NCI-H226 (cell line): ENCODE measurements at regions not wholly inside any gene's neighbourhood (a gene's known extent, or its start where the extent isn't known, plus 50 kb on each side); places are given as distances from the start of the nearest gene placed in this dataset.
"Not testable (repeated sequence)": the region's sequence is repeated elsewhere in the genome, so short reads cannot be mapped to it uniquely, and the experiment has no call there.

Experiments
- DNase-seq: peaks from one replicate; pipeline ENCODE4 v3.0.0-alpha.2; 2015

DNA sequence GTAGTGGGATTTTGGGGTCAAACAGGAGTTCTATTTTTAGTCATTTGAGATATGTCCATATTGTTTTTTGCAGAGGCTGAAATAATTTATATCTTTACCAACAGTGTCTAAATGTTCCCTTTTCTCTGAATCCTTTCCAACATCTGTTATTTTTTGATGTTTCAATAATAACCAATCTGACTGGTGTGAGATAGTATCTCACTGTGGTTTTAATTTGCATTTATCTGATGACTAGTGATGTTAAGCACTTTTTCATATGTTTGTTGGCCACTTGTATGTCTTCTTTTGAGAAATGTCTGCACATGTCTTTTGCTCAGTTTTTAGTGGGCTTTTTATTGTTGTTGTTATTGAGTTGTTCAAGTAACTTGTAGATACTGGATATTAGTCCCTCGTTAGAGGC, 1325.0 kb downstream of the BRINP3 start:
- DNase-seq, result no peak

DNA sequence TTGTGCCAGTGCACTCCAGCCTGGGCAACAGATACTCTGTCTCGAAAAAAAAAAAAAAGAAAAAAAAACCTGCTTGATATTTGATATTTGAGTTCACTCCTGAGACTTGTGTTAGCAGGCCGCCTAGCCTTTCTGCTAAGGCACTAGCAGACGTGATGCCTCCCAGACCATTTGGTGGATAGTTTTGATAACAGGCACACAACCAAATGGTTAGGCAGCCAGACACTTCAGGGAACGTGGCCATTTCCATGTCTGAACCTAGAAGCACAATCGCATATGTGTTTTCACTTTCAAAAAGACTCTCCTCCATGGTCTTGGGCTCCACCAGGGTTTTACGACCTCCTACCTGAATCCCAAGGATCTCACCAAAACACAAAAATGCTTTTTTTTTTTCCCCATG, 1319.5 kb downstream of the BRINP3 start:
- DNase-seq, result no peak

DNA sequence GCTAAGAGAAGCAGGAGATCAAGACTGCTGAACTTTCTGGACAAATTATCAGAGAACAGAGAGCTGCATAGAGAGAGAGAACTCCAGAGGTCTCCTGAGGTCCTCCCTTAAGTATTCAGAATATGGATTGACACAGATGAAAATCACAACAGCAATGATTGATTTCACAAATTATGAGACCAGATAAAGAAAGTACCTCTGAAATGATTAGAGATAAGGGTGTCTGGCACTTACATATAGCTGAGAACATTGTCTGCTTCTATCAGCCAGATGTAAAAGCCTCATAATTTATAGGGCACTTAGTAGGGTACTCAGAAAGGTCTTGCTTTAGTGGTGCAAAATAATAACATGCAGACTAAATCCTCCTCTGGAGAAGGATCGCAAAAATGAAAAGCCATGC, 1301.8 kb downstream of the BRINP3 start:
- no peak for DNase-seq

DNA sequence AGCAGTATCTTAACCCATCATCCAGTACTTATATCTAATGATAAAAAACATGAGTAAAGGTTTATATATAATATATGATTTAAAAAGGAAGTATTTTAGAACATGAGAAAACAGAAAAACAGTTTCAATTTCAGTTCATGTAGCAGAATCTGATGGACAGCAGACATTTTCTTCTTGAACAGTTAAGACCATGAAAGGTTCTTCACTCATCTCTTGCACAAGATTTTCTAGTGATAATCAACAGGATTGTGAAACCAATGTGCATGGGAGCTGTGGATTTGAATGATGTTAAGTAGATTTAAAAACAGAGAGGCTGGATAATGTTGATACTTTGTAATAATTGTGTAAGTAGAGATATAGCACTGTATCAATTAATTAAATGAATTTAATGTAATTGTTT, 1297.6 kb downstream of the BRINP3 start:
- no peak for DNase-seq

DNA sequence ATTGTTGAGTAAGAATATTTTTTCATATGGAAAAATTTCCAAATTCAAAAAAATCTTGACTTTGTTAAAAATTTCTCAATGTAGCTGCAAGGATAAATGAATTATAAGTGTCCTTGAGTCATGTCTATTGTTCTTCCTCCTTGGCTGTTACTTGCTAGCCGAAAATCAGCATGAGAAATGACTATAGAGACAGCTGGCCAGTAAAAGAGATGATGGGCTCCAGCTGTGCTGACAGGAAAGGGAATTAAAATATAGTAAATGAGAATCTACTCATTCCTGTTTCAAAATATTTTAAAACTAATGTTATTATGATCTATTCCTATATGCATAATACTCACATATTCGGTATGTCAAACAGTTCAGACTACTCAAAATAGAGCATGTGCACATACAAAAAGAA, 1292.6 kb downstream of the BRINP3 start:
- DNase-seq, result no peak

DNA sequence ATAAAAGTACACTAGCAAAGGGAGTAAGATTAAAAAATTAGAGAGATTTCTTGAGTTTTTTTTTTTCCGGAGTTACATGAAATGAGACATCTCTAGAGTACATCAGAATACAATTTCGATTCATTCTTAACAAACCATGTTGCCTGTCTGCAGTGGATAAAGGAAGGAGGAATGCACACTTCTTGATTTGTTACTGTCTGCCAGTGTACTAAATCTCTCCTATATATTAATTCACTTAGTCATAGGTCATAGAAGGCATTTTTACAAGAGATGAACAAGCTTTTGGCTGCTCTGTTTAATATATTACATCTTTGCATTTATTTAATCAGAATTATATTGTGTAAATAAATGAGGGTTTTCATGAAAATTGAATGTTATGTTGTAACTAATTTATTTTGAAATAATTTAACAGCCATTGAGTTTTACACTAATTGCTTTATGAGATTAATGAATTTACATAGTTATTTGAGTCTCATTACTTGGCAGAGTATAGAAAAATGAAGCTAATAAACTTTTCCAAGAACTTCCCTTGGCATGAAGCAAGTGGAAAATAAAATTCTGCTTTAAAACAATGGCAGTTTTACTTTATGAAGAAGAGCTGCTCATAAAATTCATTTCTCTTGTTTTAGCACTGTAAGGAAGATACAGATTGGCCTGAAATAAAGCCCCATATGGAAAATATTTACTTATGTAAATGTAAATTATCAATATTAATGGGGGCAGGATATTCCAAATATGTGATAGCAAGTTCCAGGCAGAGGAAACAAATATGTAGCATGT, 1284.7 kb downstream of the BRINP3 start:
- no peak for DNase-seq

DNA sequence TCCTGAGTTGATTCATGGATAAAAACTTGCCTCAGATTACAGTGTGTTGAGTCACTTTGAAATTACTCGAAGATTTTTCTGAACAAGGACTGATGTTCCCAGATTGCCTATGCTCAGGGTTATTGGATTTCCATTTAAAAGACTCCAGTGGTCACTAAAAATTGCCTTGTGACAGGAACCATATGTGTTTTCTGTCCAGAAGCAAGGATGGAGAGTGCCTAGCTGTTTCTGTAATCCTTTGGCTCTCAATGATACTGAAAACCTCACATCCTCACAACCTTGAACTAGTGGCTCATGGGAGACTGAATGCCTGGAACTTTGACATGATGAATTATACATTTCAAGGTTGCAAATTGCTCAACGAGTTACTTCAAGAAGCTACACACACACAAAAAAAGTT, 1271.8 kb downstream of the BRINP3 start:
- peak; percentile 59 for DNase-seq

DNA sequence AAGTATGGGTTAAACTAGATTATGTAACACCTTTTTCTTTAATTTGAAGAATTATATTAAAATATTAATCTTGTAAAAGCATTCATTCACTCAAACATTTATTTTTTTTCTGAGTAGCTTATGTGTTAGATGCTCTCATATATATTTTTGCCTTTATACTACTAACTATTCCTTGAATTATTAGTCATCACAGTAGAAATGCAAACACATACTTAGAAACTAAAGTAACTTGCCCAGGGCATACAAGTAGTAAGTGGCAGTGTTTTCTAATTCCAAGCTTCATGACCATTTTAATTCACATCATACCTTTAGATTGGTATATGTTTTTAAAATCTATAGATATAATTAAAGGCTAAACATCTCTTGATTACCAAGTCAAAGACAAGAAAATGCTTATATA, 1271.0 kb downstream of the BRINP3 start:
- peak; percentile 32 for DNase-seq

DNA sequence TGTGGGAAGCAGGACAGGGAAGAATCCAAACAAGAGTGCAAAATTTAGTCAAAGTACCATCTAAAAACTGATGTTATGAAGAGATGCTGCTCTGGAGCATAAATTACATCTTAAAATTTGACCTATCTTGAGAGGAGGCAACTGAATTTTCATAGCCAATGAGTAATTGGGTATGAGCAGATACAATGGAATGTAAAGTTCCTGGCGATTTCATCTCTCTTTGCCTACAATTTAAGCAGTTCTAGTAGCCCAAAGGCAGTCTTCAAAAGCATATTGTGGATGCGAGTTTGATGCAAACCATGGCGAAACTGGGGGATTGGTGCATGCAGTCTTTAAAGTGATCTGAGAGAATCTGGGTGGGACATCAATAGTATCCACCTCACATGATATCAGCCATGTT, 1265.9 kb downstream of the BRINP3 start:
- DNase-seq, result peak; percentile 81

DNA sequence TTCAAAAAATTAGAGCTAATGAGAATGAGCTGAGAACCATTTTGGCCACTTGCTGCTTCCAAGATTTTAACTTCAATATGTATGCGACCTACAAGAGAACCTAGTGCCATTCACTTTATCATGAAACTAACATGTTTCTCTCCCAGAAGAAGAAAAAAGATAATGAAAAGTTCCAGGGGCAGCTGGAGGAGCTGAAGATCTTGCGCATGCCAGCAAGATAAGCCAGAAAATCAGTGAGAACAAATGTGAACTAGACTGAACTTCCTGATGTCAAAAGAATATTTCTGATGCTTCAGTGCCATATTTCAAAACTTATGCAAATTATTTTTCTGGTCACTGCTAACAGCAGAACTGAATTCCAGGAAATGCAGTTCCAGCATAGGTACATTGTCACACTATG, 1265.1 kb downstream of the BRINP3 start:
- peak; percentile 57 for DNase-seq

DNA sequence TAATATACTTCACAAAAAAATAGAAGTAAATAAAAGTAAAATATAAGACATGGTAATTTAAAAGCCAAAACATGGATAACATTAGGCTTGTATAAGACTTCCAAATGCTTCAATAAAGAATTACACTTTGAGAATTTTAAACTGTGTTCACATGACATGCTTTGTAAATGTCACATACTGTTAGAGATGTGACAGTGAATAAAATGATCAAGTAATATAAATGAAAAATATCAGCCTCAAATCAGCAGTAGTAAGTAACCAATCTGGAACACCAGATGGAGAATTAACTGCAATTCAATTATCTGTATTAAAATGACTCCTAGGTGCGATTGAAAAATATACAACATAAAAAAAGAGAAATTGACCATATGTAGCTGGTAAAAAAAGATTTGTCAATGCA, 1260.8 kb downstream of the BRINP3 start:
- DNase-seq, result no peak

DNA sequence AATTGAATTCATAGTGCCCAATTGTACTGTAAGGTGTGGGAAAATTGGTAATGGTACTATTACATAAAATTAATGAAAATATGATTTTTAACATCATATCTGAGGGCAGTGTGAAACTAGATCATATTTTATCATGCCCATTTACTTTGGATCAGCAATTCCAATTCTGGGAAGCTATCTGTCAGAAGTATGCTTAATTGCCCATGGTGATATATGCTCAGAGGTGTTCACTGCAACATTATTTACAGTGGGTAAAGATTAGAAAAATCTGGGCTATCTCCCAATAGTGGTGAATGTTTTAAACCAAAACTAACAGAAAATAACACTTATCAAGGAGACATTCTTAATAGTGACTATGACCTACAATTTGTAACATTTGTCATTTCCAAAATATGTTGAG, 1260.0 kb downstream of the BRINP3 start:
- DNase-seq, result no peak

DNA sequence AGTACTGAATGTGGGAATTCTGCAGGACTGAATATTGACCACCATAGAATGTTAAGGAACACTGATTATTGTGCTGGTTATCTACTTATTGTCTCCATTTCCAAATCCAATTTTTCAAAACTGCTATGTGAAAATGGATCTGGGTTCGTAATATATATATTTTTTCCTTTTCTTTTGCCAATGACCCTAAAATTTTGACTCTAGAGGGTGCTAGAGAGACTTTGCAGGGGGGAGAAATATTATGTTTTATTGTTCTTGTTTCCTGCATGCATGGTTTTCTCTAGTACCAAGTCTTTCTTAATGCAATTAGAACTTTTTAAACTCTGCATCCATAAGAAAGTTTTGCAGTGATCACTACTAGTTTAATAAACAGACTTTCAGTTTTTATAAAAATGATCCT, 1256.9 kb downstream of the BRINP3 start:
- no peak for DNase-seq

DNA sequence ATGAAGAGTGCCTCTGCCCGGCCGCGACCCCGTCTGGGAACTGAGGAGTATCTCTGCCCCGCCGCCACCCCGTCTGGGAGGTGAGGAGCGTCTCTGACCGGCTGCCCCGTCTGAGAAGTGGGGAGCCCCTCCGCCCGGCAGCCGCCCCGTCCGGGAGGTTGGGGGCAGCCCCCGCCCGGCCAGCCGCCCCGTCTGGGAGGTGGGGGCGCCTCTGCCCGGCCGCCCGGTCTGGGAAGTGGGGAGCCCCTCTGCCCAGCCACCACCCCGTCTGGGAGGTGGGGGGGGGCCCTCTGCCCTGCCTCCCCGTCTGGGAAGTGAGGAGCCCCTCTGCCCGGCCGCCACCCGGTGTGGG, 1251.9 kb downstream of the BRINP3 start:
- not testable (repeated sequence) for DNase-seq

DNA sequence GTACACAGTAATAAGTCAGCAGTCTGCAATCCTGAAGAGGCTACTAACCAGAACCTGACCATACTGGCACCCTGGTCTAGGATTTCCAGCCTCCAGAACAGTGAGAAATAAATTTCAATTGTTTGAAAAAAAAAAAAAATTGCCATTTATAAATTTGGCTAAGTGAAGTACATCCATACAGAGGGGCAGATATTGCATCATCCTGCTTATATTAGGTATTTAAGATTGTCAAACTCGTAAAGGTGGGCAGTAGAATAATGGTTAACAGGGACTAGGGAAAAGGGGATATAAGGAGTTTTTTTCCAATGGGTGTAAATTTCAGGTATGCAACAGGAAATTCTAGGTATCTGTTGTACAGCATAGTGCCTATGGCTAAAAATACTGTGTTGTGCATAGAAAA, 1250.9 kb downstream of the BRINP3 start:
- DNase-seq, result no peak

DNA sequence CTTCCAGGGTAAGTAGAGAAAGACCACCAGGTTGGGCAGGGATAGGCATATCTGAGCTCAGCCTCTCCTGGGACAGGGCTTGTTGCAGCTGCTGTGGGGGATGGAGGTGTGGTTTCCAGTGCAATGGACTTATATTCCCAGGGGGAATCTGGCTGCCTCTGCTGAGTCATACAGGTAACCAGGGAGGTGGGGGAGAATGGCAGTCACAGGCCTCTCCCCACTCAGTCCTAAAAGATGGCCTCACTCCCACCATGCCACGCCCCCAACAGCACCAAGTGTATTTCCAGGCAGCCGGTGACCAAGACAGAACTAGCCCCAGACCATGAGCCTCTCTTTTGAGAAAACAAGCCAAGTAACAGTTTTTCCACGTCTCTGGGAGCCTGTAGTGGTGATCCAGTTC, 1240.7 kb downstream of the BRINP3 start:
- DNase-seq, result no peak

DNA sequence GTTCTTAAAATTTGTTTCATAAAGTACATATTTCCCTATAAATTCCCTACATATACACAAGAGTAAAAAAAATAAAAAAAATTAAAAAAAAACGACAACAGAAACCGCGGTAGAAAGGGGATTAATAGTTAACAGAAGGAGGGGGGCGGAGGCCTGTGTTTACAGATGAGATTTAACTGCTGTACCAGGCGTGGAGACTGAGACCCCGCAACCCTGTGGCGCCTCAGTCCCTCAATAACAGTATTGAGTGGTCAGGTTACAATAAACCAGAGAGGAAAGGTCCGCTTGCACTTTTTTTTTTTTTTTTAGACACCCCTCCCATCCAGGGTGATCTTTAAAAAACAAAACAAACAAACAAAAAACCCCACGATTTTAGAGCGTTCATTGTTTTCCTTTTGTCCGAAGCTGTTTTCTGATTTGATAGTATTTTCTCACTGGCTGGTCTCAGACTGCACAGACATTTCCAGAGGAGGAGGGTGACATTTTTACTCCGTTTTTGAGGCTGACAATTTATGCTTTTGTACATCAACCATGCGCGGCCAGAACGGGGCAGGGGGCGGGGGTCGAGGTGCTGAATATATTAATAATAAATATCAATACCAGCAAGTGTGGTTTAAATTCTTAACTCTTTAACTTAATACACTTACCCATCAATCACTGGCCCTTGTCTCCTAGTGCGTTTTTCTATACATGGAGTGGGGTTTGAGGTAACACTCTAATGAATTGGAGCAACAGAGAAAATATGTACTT, 1223.9 kb downstream of the BRINP3 start:
- DNase-seq, result no peak

DNA sequence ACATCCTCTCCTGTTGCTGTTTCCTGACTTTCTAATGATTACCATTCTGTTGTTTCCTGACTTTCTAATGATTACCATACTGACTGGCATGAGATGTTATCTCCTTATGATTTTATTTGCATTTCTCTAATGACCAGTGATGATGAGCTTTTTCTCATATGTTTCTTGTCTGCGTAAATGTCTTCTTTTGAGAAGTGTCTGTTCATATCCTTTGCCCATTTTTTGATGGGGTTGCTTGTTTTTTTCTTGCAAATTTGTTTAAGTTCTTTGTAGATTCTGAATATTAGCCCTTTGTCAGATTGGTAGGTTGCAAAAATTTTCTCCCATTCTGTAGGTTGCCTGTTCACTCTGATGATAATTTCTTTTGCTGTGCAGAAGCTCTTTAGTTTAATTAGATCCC, 1216.5 kb downstream of the BRINP3 start:
- not testable (repeated sequence) for DNase-seq

DNA sequence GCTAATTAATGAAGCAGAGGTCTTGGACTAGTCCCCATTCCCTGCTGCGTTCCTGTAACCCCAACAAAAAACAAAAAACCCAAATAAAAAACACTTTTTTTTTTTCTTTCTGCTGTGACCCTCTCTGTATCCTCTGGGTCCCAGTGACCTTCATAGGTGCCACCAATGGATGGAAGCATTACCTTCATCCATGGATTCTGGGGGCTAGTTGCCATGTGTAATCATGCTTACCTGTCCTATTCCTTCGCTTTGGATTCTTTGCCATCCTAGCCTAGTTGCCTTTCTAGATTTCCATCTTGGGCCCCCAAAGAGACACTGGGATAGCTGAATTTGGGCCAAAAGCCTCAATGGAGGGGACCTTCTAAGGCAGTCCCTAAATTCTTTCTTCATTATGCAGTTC, 1208.7 kb downstream of the BRINP3 start:
- DNase-seq, result no peak

DNA sequence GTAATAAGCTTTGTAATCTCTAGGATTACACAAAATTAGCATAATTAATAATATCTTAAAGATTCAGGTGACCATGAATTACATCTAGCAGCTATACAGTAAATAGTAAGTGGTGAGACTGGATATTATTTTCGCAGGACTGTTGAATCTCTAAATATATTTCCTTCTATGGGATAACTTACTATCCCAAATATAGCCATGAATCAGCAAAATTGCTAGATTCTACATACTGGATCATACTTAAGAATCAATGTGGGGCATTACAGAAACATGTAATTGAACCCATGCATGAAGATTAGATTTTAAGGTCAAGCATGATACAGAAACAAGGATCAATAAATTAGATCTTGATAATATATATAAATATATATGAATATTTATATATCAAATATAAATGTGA, 1203.4 kb downstream of the BRINP3 start:
- DNase-seq, result no peak

DNA sequence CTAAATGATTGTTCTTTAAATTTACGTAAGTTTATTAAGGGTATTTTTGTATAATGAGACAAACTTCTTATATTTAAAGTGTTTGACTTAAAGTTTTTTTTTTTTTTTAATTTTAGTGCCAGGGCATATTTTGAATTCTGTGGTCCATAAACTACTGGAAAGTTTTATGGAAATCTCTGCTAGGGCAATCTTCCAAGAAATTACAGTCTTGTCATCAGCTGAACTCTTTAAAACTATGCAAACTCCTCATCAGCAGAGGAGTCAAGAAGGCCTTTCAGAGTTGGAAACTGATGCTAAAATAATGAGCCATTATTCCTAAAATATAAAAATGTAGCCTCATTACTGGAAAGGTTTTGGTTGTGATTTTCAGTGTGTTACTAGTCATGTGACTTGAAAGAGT, 1201.9 kb downstream of the BRINP3 start:
- no peak for DNase-seq

DNA sequence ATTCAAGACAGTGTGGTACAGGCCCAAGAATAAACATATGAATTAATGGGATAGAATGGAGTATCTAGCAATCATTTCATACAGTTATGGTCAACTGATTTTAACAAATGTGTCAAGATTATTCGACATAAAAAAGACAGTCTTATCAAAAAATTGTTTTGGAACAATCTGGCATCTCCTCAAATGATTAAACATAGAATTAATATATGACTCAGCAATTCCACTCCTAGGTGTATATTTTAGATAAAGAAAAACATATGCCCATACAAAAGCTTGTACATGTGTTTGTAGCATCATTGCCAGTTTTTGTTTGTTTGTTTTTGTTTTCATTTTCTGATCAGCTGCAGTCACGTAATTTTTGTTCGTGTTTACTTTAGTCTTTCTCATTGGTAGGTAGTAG, 1188.3 kb downstream of the BRINP3 start:
- DNase-seq, result no peak

DNA sequence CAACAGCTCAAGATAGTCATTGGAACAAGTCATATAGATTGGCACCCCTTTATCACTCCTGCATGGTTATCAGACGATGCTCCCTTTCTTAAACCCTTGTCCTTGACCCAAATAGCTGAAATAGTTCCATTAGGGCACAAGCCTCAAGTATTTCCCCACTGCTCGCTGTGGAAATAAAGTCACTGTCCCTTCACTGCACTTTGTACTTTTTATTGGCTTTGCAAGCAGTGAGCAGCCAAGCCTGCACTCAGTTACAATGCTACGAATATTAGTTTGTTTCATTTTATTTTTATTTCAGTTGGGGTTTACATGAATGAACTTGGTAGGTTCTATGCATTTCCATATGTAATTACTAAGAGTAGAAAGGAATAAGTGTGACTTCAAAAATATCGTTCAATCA, 1176.4 kb downstream of the BRINP3 start:
- DNase-seq, result no peak

DNA sequence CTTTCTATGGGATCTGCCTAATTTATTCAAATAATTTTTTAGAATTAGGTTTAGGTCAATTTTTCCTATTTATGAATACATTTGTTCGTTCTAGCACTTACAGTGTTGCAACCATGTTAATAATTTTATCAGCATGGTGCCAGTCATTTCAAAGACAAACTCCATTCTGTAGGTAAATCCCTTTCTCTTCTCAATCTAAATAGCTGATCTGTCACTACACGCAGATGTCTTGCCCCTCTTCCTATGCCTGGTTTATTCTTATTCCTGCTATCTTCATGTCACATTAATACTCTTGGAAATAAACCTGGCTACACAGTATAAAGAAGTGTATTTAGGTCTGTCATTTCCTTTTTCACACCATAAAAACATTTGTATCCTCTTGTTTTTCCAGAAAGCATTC, 1172.4 kb downstream of the BRINP3 start:
- no peak for DNase-seq

DNA sequence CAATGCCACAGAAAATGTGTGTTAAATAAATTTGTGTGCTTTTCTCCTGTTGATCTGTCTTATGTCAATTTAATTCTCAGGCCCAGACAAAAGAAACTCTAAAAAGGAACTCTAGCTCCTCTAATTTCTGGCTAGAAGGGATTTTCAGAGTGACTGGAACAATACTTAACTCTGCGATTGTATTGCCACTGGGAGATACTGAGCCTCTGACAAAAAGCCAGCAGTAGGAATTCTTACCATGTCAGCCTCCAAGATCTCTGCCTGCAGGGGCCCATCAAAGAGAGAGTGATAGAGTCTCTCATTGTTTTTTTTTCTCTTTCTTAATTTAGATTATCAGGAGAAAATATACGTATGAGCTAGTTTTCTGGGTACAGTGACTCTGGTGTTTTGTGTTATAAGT, 1165.7 kb downstream of the BRINP3 start:
- no peak for DNase-seq
